MM.1S (cell line): ENCODE measurements at regions not wholly inside any gene's neighbourhood (a gene's known extent, or its start where the extent isn't known, plus 50 kb on each side); places are given as distances from the start of the nearest gene placed in this dataset.

Source experiments
- DNase-seq: peaks from one replicate; pipeline ENCODE4 v3.0.0-alpha.2; 2015
- H2AFZ ChIP-seq: fragments of 300-600 bp; sonication (generic); 2 replicates; pipeline ENCODE4 v1.6.0; 2016; ENCODE audit warnings: antibody characterized with exemption, low read length
- H3F3A ChIP-seq: fragments of 300-600 bp; sonication (generic); 2 replicates; pipeline ENCODE4 v1.6.1; 2016; ENCODE audit warnings: mild to moderate bottlenecking, antibody characterized with exemption, low read length, moderate library complexity, mixed read lengths; ENCODE audit not compliant: insufficient read depth
- H3K27ac ChIP-seq: fragments of 300-600 bp; sonication (generic); 2 replicates; pipeline ENCODE4 v1.5.1; 2016; ENCODE audit warnings: mild to moderate bottlenecking, low read length
- H3K27me3 ChIP-seq: fragments of 300-600 bp; sonication (generic); replicated peaks from 2 replicates; pipeline ENCODE4 v1.6.0; 2016; ENCODE audit warnings: low read length; ENCODE audit not compliant: insufficient read depth
- H3K36me3 ChIP-seq: fragments of 300-600 bp; sonication (generic); replicated peaks from 2 replicates; pipeline ENCODE4 v1.6.1; 2016; ENCODE audit warnings: mild to moderate bottlenecking, low read length, mixed read lengths; ENCODE audit not compliant: insufficient read depth
- H3K4me1 ChIP-seq: fragments of 300-600 bp; sonication (generic); 2 replicates; pipeline ENCODE4 v1.6.1; 2016; ENCODE audit warnings: low read length, mixed read lengths
- H3K4me2 ChIP-seq: fragments of 300-600 bp; sonication (generic); 2 replicates; pipeline ENCODE4 v1.6.0; 2016; ENCODE audit warnings: low read depth, low read length
- H3K4me3 ChIP-seq: fragments of 300-600 bp; sonication (generic); 2 replicates; pipeline ENCODE4 v1.5.1; 2016; ENCODE audit warnings: low read length, mixed read lengths
- H3K79me2 ChIP-seq: fragments of 300-600 bp; sonication (generic); 2 replicates; pipeline ENCODE4 v1.6.1; 2016; ENCODE audit warnings: mixed run types, low read length, mixed read lengths
- H3K9ac ChIP-seq: fragments of 300-600 bp; sonication (generic); 2 replicates; pipeline ENCODE4 v1.6.1; 2016; ENCODE audit warnings: low read length, mixed read lengths
- H3K9me2 ChIP-seq: fragments of 300-600 bp; sonication (generic); replicated peaks from 2 replicates; pipeline ENCODE4 v1.6.1; 2016; ENCODE audit warnings: mild to moderate bottlenecking, low read length, mixed read lengths; ENCODE audit not compliant: insufficient read depth
- H3K9me3 ChIP-seq: fragments of 300-600 bp; sonication (generic); replicated peaks from 2 replicates; pipeline ENCODE4 v1.6.1; 2016; ENCODE audit warnings: mild to moderate bottlenecking, low read length, mixed read lengths; ENCODE audit not compliant: insufficient read depth
- H4K20me1 ChIP-seq: fragments of 300-600 bp; sonication (generic); 2 replicates; pipeline ENCODE4 v1.6.1; 2016; ENCODE audit warnings: mild to moderate bottlenecking, low read length, moderate library complexity, mixed read lengths; ENCODE audit not compliant: insufficient read depth
- EZH2 ChIP-seq: fragments of 300-600 bp; sonication (generic); optimal IDR thresholded peaks from 2 replicates; pipeline ENCODE3; 2017; ENCODE audit warnings: low read depth, mild to moderate bottlenecking, antibody characterized with exemption, low read length, mixed read lengths
- EZH2phosphoT487 ChIP-seq: fragments of 300-600 bp; sonication (generic); IDR thresholded peaks from 2 replicates; pipeline ENCODE4 v1.6.1; 2018; ENCODE audit warnings: antibody characterized with exemption, low read length
- TF ChIP-seq, protein P1 (sequence below): fragments of 300-600 bp; sonication (generic); IDR thresholded peaks from 2 replicates; pipeline ENCODE4 v1.5.1; 2016; ENCODE audit warnings: antibody characterized with exemption, low read length, mixed read lengths

DNA sequence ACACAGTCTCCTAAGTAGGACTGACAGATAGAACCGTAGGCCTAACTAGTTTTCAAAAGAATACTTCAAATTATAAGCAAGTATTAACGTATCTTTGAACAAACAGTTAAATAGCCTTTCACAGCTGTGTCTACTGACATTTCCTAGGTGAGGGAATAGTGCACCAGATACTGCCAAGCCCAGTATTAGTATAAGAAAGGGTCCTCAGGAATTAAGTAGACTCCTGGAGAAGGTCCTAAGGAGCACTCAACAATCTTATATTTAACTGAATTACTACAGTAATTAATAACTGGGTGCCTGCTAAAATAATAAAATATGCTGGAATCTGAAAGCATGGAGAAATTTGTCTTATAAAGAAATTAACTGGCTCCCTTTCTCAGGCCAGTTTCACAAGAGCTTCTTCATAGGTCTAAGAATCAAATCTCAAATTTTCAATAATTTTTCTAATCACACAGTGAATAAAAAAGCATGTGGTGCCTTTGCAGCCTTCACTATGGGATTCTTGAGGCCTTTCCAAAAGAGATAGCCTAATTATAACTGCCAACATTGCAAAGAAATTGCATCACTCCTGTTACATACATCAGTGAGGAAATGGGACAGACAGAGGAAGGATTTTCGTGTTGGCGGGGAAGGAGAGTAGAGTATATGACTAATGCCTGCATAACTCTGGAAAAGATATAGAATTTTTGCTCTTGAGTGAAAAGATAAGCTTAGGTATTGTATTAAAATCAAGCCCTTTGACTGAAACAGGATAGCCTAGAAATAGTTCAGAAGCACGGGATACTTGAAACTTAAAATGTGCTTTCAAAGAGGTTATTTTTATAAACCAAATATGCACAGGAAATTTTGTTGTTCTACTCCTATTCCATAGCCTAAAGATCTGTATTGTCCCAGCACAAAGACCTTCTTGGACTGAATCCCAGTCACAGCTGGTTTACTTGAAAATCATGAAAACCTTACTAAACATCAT is 228.6 kb upstream of the STK17B start:
- no peak overlapping the region for H2AFZ ChIP-seq
- H3K36me3 ChIP-seq, result no peaks in the 10 kb centered on the region
- no peak overlapping the region for H3K27ac ChIP-seq
- TF ChIP-seq, protein P1, sequence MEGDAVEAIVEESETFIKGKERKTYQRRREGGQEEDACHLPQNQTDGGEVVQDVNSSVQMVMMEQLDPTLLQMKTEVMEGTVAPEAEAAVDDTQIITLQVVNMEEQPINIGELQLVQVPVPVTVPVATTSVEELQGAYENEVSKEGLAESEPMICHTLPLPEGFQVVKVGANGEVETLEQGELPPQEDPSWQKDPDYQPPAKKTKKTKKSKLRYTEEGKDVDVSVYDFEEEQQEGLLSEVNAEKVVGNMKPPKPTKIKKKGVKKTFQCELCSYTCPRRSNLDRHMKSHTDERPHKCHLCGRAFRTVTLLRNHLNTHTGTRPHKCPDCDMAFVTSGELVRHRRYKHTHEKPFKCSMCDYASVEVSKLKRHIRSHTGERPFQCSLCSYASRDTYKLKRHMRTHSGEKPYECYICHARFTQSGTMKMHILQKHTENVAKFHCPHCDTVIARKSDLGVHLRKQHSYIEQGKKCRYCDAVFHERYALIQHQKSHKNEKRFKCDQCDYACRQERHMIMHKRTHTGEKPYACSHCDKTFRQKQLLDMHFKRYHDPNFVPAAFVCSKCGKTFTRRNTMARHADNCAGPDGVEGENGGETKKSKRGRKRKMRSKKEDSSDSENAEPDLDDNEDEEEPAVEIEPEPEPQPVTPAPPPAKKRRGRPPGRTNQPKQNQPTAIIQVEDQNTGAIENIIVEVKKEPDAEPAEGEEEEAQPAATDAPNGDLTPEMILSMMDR, result no peak
- TF ChIP-seq EZH2phosphoT487 (no peak), EZH2 (no peak)
- no peak overlapping the region for H3K4me2 ChIP-seq
- no peaks in the 10 kb centered on the region for H3K79me2 ChIP-seq
- no peak overlapping the region for H3K4me3 ChIP-seq
- H4K20me1 ChIP-seq, result no peaks in the 10 kb centered on the region
- H3F3A ChIP-seq, result no peaks in the 10 kb centered on the region
- H3K9me3 ChIP-seq, result no peaks in the 10 kb centered on the region
- H3K4me1 ChIP-seq, result no peaks in the 10 kb centered on the region
- DNase-seq, result no peak
- no peaks in the 10 kb centered on the region for H3K27me3 ChIP-seq
- no peaks in the 10 kb centered on the region for H3K9me2 ChIP-seq
- H3K9ac ChIP-seq, result no peak overlapping the region

DNA sequence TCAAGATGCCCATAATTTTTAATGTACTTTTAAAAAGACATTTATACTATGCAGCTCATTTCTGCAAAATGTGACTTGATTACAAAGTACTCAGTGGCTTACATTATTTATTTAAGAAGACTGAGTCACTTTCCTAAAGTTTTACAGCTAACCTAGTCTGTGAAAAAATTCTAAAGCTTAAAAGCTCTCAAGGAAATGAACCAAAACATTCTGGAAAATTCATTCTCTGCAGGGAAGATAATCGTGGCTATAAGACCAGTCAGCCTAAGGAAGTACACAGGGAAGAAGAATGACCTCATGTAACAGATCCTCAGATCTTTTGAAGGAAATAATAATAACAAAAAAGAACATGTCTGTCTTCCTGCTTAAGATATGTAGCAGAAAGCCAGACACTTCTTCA is 232.1 kb upstream of the STK17B start:
- Histone ChIP-seq H3K79me2 (no peaks in the 10 kb centered on the region), H4K20me1 (no peaks in the 10 kb centered on the region), H3K9me2 (no peaks in the 10 kb centered on the region), H3K27me3 (no peaks in the 10 kb centered on the region), H2AFZ (no peak overlapping the region), H3K4me1 (no peaks in the 10 kb centered on the region), H3K27ac (no peak overlapping the region), H3K9ac (no peak overlapping the region), H3K36me3 (no peaks in the 10 kb centered on the region), H3F3A (no peaks in the 10 kb centered on the region), H3K9me3 (no peaks in the 10 kb centered on the region), H3K4me3 (no peak overlapping the region), H3K4me2 (no peak overlapping the region)
- no peak for DNase-seq
- no peak for TF ChIP-seq EZH2
- TF ChIP-seq, protein P1, result no peak

DNA sequence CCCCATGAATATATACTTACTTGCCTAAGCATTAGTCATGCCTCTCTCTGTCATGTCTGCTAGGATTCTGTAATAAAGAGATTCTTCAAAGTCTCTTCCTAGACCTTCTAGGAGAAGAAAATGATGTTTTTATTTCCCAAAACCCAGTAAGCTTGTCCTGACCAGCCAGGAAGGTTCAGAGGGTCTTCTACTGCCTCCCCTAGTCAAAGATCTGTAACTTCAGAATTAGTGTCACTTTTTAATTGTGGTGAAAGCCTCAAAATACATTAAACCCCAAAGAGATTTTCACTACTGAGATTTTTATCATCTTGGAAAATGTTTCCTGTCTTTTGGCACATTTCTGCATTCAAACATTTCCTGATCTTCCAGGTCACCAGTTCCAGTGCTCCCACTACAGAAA is 232.9 kb upstream of the STK17B start:
- H3K9me3 ChIP-seq, result no peaks in the 10 kb centered on the region
- H3K79me2 ChIP-seq, result no peaks in the 10 kb centered on the region
- no peak overlapping the region for H3K4me3 ChIP-seq
- H3K27me3 ChIP-seq, result no peaks in the 10 kb centered on the region
- no peak for DNase-seq
- no peaks in the 10 kb centered on the region for H3K9me2 ChIP-seq
- H3K4me2 ChIP-seq, result no peak overlapping the region
- no peaks in the 10 kb centered on the region for H3F3A ChIP-seq
- no peaks in the 10 kb centered on the region for H3K36me3 ChIP-seq
- no peaks in the 10 kb centered on the region for H3K4me1 ChIP-seq
- H3K9ac ChIP-seq, result no peak overlapping the region
- H3K27ac ChIP-seq, result no peak overlapping the region
- TF ChIP-seq EZH2 (no peak), EZH2phosphoT487 (no peak)
- TF ChIP-seq, protein P1, result no peak
- no peaks in the 10 kb centered on the region for H4K20me1 ChIP-seq
- H2AFZ ChIP-seq, result no peak overlapping the region
